Endodermal cell (in vitro differentiated cells): ENCODE measurements at regions not wholly inside any gene's neighbourhood (a gene's known extent, or its start where the extent isn't known, plus 50 kb on each side); places are given as distances from the start of the nearest gene placed in this dataset.
A peak's percentile ranks its signal among the peaks of the same experiment; 100 is the strongest.

Experiments
- DNase-seq: peaks from one replicate; pipeline ENCODE4 v3.0.0-alpha.2; 2017
- H3K27ac ChIP-seq: 2 replicates; pipeline ENCODE4 v1.5.1; 2013; ENCODE audit warnings: mild to moderate bottlenecking, low read depth, low read length, moderate library complexity
- H3K27me3 ChIP-seq: 2 replicates; pipeline ENCODE4 v1.6.1; 2013; ENCODE audit warnings: mild to moderate bottlenecking, low read length, moderate library complexity; ENCODE audit not compliant: insufficient read depth, control insufficient read depth, poor library complexity, severe bottlenecking
- H3K36me3 ChIP-seq: 2 replicates; pipeline ENCODE4 v1.7.0; 2013; ENCODE audit warnings: mild to moderate bottlenecking, low read length, moderate library complexity; ENCODE audit not compliant: control insufficient read depth, insufficient read depth
- H3K4me1 ChIP-seq: one replicate; pipeline ENCODE4 v1.7.0; 2013; ENCODE audit warnings: low read length; ENCODE audit not compliant: control insufficient read depth, insufficient read depth
- H3K4me3 ChIP-seq: 2 replicates; pipeline ENCODE4 v1.5.1; 2013; ENCODE audit warnings: mild to moderate bottlenecking, low read length, moderate library complexity
- H3K9ac ChIP-seq: 2 replicates; pipeline ENCODE4 v1.6.1; 2013; ENCODE audit warnings: mild to moderate bottlenecking, low read length, moderate library complexity; ENCODE audit not compliant: poor library complexity, severe bottlenecking; ENCODE audit errors: extremely low read depth
- H3K9me3 ChIP-seq: 2 replicates; pipeline ENCODE4 v1.6.1; 2013; ENCODE audit warnings: mild to moderate bottlenecking, low read length, moderate library complexity; ENCODE audit not compliant: control insufficient read depth
- H3K27ac Mint-ChIP-seq: 2 replicates; pipeline ENCODE4 v1.8.0; 2020; ENCODE audit warnings: mixed read lengths
- H3K27me3 Mint-ChIP-seq: 2 replicates; pipeline ENCODE4 v1.8.0; 2021; ENCODE audit warnings: mild to moderate bottlenecking, mixed read lengths; ENCODE audit not compliant: insufficient read depth
- H3K36me3 Mint-ChIP-seq: 2 replicates; pipeline ENCODE4 v1.8.0; 2020; ENCODE audit warnings: low read depth, mixed read lengths
- H3K4me1 Mint-ChIP-seq: 2 replicates; pipeline ENCODE4 v1.8.0; 2020; ENCODE audit warnings: mixed read lengths
- H3K4me3 Mint-ChIP-seq: 2 replicates; pipeline ENCODE4 v1.8.0; 2020; ENCODE audit warnings: mild to moderate bottlenecking, moderate library complexity, mixed read lengths
- H3K9me3 Mint-ChIP-seq: 2 replicates; pipeline ENCODE4 v1.8.0; 2020; ENCODE audit warnings: mild to moderate bottlenecking, mixed read lengths
- WGBS, 2 experiments: methylation state at CpG; one replicate each; pipeline versions ENCODE4 v1.1.5 to v1.1.7; 2013; ENCODE audit warnings: missing lambda C conversion rate in 2 of 2, mixed read lengths in 1 of 2; ENCODE audit not compliant: insufficient coverage in 1 of 2, insufficient read length in 1 of 2; 5-methylcytosine and 5-hydroxymethylcytosine counted together
- TF ChIP-seq, protein P1 (sequence below): fragments of 200-600 bp; sonication (generic); conservative IDR thresholded peaks from 2 replicates; pipeline ENCODE4 v1.5.0; 2021; ENCODE audit warnings: antibody characterized with exemption, mild to moderate bottlenecking

GRCh38 chr18:29147944-29148343 is 971.0 kb upstream of the CDH2 start:
- H3K27me3 ChIP-seq = no peaks in the 10 kb centered on the region
- Mint-ChIP-seq H3K27ac (peak overlapping the region; percentile 32), H3K36me3 (no peaks in the 10 kb centered on the region), H3K4me1 (peaks cover 16% of the 10 kb centered on the region), H3K27me3 (no peaks in the 10 kb centered on the region), H3K4me3 (no peak overlapping the region), H3K9me3 (peaks cover 4% of the 10 kb centered on the region)
- peaks cover 13% of the 10 kb centered on the region for H3K9me3 ChIP-seq
- DNase-seq = peak; percentile 65
- peaks cover 2% of the 10 kb centered on the region for H3K4me1 ChIP-seq
- H3K36me3 ChIP-seq = peaks cover 5% of the 10 kb centered on the region
- WGBS, 2 experiments = 68 to 80% methylated on average over 1 to 2 of the region's 2 CpGs
- no peak overlapping the region for H3K9ac ChIP-seq
- H3K27ac ChIP-seq = no peak overlapping the region
- TF ChIP-seq, protein P1, sequence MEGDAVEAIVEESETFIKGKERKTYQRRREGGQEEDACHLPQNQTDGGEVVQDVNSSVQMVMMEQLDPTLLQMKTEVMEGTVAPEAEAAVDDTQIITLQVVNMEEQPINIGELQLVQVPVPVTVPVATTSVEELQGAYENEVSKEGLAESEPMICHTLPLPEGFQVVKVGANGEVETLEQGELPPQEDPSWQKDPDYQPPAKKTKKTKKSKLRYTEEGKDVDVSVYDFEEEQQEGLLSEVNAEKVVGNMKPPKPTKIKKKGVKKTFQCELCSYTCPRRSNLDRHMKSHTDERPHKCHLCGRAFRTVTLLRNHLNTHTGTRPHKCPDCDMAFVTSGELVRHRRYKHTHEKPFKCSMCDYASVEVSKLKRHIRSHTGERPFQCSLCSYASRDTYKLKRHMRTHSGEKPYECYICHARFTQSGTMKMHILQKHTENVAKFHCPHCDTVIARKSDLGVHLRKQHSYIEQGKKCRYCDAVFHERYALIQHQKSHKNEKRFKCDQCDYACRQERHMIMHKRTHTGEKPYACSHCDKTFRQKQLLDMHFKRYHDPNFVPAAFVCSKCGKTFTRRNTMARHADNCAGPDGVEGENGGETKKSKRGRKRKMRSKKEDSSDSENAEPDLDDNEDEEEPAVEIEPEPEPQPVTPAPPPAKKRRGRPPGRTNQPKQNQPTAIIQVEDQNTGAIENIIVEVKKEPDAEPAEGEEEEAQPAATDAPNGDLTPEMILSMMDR = no peak
- H3K4me3 ChIP-seq = no peak overlapping the region

GRCh38 chr18:29146068-29146467 is 969.1 kb upstream of the CDH2 start:
- Histone ChIP-seq H3K4me3 (no peak overlapping the region), H3K9ac (no peak overlapping the region), H3K4me1 (peaks cover 2% of the 10 kb centered on the region), H3K27me3 (no peaks in the 10 kb centered on the region), H3K36me3 (peaks cover 5% of the 10 kb centered on the region), H3K27ac (no peak overlapping the region), H3K9me3 (peaks cover 13% of the 10 kb centered on the region)
- DNase-seq = no peak
- H3K36me3 Mint-ChIP-seq = no peaks in the 10 kb centered on the region
- H3K4me3 Mint-ChIP-seq = no peak overlapping the region
- H3K27ac Mint-ChIP-seq = no peak overlapping the region
- peaks cover 14% of the 10 kb centered on the region for H3K4me1 Mint-ChIP-seq
- no peaks in the 10 kb centered on the region for H3K27me3 Mint-ChIP-seq
- H3K9me3 Mint-ChIP-seq = peaks cover 2% of the 10 kb centered on the region
- TF ChIP-seq, protein P1 = no peak
- WGBS, 2 experiments = 84 to 93% methylated on average over 3 to 4 of the region's 4 CpGs

GRCh38 chr18:29140590-29140989 is 963.7 kb upstream of the CDH2 start:
- no peaks in the 10 kb centered on the region for H3K36me3 Mint-ChIP-seq
- Histone ChIP-seq H3K36me3 (no peaks in the 10 kb centered on the region), H3K27ac (no peak overlapping the region), H3K4me1 (no peaks in the 10 kb centered on the region), H3K9ac (no peak overlapping the region), H3K9me3 (no peaks in the 10 kb centered on the region), H3K4me3 (no peak overlapping the region), H3K27me3 (no peaks in the 10 kb centered on the region)
- H3K27ac Mint-ChIP-seq = no peak overlapping the region
- peaks cover 3% of the 10 kb centered on the region for H3K4me1 Mint-ChIP-seq
- no peak for DNase-seq
- no peaks in the 10 kb centered on the region for H3K27me3 Mint-ChIP-seq
- WGBS, 2 experiments = 90% methylated on average over 2 of the region's 2 CpGs; no CpG with 5 or more reads in 1 of the 2 experiments
- TF ChIP-seq, protein P1 = no peak
- H3K4me3 Mint-ChIP-seq = no peak overlapping the region
- no peaks in the 10 kb centered on the region for H3K9me3 Mint-ChIP-seq
